ENCODE measurements at regions not wholly inside any gene's neighbourhood (a gene's known extent, or its start where the extent isn't known, plus 50 kb on each side); places are given as distances from the start of the nearest gene placed in this dataset.
"Not testable (repeated sequence)": the region's sequence is repeated elsewhere in the genome, so short reads cannot be mapped to it uniquely, and the experiment has no call there.

DNA sequence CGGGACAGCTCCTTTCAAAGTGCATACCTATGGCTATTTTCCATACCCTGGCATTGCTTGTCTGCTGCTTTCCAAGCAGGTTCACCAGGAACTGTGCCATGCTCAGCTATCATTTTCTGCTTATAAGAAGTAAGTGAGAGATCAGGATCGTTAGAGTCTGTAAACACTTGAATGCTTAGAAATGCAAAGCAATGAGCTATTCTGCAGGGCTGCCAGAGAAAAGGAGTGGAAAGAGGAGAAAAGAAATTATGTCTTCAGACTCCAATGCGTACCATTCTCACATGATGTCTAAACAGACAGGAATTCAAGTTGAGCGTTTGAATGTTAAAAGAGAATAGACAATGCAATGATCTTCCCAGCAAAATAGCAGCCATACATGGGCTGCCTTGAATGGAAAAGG lies 245.5 kb upstream of the SLC7A11 start:
- H3K27ac ChIP-seq: no peak overlapping the region
- DNase-seq (ENCODE audit: low read depth, low spot score): no peak

DNA sequence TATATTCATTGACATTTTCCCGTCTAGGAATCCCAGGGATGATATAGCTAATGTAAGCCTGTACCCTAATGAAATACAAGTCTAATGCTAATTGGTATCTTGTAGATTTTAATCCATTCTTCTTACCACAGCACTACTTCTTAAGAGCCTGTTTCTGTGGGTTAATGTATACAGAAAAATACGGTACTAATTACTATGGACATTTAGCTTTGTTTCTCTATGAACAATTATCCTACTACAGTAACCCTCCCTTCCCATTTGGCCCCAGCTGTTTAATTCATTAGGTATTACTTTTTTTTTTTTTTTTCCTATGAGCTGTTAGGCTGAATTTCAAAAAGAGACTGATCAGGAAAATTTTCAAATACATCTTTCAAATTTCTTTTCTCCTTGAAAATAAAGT lies 245.1 kb upstream of the SLC7A11 start:
- no peak for DNase-seq (ENCODE audit: low read depth, low spot score)
- no peak overlapping the region for H3K27ac ChIP-seq

DNA sequence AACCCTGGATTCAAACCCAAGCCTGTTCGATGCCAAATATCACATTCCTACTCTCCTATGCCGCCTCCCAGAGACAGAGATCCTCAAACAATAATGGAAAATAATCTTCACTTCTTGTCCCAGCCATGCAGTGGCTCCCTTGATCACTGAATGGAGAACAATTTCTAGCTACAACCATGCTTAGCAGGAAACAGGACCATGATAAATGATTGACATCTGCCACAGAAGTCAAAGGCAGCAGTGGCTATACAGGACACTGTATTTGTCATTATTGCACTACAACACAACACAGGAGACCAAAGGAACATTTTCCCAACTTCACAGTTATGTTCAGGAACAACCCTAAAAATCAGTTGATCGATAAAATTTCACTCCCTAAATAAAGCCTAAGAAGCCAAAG lies 243.3 kb upstream of the SLC7A11 start:
- no peak overlapping the region for H3K27ac ChIP-seq
- no peak for DNase-seq (ENCODE audit: low read depth, low spot score)

DNA sequence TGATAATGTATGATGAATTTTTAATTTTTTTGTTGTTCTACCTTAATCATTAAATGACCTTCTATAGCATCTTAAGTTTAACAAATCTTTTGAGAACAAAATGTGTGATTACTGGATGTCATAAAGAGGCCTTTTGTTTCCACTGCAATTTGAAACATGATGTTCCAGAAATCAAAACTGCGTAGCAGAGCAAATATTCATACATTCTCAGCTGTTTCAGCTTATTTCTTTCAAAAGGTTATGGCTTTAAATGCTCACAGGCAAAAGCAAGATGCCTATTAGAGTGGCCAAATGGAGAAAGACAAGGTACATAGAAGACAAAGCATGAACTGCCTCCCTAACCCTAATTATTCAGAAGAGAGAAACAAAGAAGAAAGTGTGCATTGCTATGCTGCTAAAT lies 233.0 kb upstream of the SLC7A11 start:
- no peak for DNase-seq (ENCODE audit: low read depth, low spot score)
- no peak overlapping the region for H3K27ac ChIP-seq

DNA sequence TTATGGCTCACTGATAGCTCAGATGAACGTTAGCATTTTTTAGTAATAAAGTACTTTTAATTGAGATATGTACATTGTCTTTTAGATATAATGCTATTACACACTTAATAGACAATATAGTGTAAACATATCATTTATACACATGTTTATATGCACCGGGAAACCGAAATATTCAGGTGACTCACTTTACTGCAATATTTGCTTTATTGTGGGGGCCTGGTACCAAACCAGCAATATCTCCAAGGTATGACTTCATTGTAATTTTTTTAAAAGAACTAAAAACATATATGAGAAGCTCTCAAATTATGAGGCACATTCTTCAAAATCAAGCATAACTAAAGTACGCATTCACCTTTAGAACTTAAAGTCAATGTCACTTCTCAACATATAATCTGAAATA lies 231.2 kb upstream of the SLC7A11 start:
- no peak overlapping the region for H3K27ac ChIP-seq
- no peak for DNase-seq (ENCODE audit: low read depth, low spot score)

DNA sequence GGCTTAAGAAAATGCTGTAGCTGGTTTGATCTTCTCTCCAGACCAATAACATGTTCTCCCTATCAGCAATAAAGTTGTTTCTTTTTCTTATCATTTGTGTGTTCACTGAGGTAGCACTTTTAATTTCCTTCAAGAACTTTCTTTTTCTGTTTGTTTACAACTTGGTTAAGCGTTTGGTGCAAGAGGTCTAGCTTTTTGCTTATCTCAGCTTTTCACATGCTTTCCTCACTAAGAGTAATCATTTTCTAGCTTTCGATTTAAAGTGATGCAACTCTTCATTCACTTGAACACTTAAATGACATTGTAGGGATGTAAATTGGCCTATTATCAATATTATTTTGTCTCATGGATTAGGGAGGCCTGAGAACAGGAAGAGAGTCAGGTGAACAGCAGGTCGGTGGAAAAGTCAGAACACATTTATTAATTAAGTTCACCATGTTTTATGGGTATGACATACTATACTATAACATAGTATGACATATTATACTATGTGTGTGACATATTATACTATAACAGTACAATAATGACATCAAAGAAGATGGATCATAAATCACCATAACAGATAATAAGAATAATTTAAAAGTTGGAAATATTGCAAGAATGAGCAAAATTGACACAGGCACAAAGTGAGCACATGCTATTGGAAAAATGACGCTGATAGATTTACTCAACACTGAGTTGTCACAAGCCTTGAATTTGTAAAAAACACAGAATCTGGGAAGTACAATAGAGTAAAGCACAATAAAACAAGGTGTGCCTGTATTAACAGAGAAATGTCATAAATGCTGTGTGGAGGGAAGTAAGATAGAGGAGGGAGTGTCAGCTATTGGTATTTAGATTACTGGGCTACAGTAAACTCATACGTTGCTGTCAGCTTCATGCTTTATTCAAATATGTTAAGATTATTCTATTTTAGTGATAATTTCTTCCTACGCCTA lies 218.6 kb upstream of the SLC7A11 start:
- no peak overlapping the region for H3K27ac ChIP-seq

DNA sequence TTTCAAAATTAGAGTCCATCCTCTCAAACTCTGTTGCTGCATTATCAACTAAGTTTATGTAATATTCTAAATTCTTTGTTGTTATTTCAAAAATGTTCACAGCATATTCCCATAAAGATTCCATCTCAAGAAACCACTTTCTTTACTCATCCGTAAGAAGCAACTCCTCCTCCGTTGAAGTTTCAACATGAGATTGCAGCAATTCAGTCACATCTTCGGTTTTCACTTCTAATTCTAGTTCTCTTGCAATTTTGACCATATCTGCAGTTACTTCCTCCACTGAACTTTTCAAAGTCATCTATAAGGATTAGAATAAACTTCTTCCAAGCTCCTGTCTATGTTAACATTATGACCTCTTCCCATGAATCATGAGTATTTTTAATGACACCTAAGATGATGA lies 216.6 kb upstream of the SLC7A11 start:
- DNase-seq (ENCODE audit: low read depth, low spot score): no peak
- H3K27ac ChIP-seq: no peak overlapping the region

More for the DNA sequence above, 218.6 kb upstream of the SLC7A11 start:
- DNase-seq (ENCODE audit: low read depth, low spot score): no peak

DNA sequence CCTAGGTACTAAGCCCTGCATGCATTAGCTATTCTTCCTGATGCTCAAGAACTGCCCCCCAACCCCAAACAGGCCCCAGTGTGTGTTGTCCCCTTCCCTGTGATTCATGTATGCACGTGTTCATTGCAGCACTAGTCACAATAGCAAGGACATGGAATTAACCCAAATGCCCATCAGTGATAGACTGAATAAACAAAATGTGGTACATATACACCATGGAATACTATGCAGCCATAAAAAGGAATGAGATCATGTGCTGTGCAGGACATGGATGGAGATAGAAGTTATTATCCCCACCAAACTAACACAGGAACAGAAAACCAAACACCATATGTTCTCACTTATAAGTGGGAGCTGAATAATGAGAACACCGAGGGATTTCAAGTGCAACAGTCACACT lies 214.2 kb upstream of the SLC7A11 start:
- not testable (repeated sequence) for H3K27ac ChIP-seq; DNase-seq (ENCODE audit: low read depth, low spot score)

DNA sequence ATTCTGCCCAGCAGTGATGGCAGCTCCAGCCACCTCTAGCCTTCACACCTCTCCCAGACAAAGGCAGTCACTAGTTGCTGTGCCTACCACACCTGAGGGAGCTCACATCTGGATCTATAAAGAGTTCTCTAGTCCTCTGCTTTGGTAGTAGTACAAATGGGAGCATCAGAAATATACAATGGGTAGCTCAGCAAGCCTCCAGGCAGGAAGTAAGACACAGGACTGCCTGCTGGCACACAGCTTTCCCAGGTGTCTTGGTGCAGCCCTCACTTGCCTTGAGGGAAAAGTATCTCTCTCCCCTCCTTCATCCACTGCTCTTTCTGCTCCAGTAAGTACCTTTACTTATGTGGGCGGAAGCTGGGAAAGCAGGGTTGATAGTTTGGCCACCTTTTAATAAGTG lies 212.9 kb upstream of the SLC7A11 start:
- H3K27ac ChIP-seq: no peak overlapping the region
- no peak for DNase-seq (ENCODE audit: low read depth, low spot score)

DNA sequence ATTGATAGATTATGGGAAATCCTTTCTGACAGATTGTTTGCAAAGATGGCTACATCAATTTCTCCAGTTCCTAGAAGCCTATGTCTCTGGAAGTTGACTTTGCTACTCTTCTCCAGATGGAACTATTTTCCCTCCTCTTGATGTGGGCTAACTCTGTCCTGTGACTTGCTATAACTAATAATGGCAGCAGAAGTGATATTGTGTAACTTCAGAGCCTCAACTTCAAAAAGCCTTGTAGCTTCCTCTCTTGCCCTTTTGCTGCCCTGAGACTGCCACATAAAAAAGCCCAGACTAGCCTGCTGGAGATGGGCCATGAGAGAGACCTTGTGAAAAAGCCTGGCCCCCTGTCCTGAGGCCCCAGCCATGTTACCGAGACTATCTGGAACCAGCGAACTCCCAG lies 210.7 kb upstream of the SLC7A11 start:
- DNase-seq (ENCODE audit: low read depth, low spot score): no peak

DNA sequence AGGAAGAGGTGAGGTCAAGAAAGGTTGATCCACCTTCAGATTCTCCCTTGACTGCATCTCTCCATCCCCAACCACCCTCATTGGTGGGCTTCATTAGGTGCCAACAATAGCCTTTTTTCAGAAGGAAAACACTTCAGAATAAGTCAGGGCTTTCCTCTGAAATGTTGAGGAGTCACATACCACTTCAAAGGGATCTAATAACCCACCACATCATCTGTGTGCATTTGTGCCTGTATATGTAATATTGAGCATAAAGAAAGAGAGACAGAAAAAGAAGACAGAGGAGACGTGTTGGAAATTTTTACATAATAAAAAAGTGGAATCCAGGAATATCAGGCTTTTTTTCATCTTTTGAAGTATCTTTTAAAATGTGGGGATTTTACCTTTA lies 209.1 kb upstream of the SLC7A11 start:
- DNase-seq (ENCODE audit: low read depth, low spot score): no peak
- no peak overlapping the region for H3K27ac ChIP-seq

More for the DNA sequence above, 210.7 kb upstream of the SLC7A11 start:
- no peak overlapping the region for H3K27ac ChIP-seq

DNA sequence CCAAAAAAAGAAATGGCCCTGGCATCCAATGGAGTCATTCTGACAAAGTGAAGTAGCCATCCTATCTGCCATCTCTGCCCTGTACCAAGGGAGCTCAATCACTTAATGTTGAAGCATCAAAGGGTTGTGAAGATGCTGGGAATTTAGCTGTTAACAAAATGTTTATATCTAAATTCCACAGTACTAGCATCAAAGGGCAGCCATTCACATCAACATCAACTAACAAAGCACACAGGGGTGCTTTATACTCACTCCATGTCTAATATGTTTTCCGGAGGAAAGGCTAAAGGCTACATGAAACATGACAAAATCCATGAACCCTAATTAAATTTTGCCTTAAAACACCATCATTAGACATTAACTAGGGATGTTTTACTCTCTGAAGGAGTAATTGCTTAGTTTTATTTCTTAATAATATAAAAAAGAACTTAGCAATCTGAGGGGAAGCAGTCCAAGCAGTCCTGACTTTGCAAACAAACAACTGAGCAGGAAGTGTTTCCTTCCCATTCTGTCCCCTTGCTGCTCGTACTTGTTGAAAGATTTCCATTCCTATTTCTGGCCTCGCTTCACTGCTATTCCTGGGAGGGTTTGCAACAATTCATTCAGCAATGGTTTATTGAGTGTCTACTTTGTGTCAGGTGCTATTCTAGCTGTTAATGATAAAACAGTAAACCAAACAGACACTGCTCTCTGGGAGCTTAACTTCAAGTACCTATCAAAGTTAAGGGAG lies 208.6 kb upstream of the SLC7A11 start:
- no peak overlapping the region for H3K27ac ChIP-seq
- no peak for DNase-seq (ENCODE audit: low read depth, low spot score)

DNA sequence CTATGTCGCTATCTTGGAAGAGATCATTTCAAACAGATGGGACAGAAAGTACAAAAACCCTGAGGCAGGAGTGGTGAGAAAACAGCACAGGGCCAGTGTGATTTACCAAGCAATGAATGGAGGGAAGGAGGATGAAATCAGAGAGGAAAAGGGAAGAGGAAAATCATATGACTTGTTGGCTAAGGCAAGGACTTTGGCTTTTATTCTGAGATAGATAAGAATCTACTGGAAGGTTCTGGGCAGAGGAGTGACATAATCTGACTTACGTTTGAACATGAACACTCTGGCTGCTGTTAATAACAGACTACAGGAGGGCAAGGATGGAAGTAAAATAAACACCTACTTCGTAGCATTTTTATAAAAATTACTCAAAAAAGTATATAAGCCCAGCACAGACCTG lies 207.8 kb upstream of the SLC7A11 start:
- no peak for DNase-seq (ENCODE audit: low read depth, low spot score)
- H3K27ac ChIP-seq: no peak overlapping the region

DNA sequence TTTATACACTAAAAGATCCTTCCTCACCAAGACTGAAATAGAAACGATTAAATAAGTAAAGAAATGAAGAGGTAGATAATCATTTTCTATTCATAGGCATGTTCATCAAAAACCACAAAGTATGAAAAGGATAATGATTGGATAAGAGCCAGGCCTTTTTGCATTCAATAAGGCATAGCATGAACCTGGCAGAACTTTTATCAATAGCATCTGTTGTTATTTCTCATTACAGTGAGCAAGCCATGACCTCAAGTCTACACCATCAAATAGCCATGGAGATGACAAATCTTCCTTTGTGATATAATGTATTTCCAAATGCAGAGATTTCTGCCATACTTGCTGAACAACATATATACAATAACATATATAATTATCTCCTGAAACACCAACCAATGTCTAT lies 206.0 kb upstream of the SLC7A11 start:
- no peak for DNase-seq (ENCODE audit: low read depth, low spot score)
- no peak overlapping the region for H3K27ac ChIP-seq

DNA sequence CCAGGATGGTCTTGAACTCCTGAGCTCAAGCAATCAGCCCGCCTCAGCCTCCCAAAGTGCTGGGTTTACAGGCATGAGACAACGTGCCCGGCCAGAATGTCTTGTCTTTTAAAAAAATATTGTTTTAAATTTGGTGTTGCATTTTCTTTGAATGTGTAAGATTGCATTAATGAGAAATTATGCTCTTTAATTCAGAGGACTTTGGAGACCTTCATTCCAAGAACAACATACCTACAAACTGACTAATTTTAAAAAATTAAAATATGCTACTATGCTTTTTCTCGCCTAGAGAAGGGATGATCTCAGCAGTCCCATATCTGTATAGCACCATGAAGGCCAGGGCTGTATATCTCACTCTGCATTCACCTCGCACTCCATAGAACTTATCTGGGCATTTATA lies 204.3 kb upstream of the SLC7A11 start:
- H3K27ac ChIP-seq: no peak overlapping the region
- DNase-seq (ENCODE audit: low read depth, low spot score): no peak

DNA sequence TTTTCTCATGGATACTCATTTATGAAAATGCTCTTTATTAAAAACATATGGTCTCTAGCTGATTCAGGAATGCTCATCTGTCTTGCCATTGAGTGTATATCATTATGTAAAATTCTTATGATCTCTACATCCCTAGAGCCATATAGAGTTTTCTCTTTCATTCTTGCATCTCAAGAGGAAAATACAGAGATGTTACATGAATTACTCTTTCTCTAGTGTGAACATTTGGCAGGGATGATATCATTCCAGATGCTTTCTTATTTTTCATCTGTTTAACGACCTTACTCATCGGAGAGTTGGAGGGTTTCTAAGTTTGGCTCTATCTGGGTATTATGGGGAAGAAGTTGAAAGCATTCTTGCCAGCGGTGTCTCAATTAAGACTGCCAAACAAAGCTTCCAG lies 202.9 kb upstream of the SLC7A11 start:
- no peak for DNase-seq (ENCODE audit: low read depth, low spot score)
- no peak overlapping the region for H3K27ac ChIP-seq

DNA sequence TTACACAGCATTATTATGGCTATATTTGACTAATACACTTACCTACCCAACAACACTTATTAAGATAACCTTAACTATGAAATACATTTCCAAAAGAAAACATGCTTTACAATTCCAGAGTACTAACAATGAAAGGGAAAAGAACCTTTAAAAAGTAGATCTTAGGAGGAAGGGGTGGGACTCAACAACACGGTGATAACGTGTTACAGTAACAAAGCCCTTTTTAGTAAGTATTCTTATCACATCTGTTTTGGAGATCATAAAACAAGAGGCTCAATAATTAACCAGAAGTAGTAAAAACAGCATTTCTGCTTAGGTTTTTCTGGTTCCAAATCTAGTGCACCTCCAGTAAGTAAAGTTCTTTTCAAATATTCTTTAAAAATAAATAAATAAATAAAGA lies 202.1 kb upstream of the SLC7A11 start:
- no peak overlapping the region for H3K27ac ChIP-seq
- DNase-seq (ENCODE audit: low read depth, low spot score): no peak

DNA sequence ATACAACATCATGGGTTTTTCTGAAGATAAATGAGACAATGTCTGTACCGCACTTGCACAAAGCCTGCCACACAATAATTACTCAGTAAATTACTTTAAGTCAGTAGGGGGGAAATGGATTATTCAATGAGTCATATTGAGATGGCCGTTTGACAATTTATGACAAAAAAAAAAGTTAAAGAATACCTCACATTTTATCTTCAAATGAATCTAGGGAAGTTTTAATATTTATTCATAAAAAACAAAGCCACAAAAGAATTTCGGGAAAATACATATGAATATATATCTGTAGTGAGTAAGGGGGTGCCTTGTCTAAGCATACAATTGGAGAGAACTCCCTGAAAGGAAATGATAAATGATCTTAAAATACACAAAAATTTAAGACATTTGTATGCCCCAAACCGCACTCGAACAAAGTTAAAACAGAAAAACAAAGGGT lies 197.0 kb upstream of the SLC7A11 start:
- DNase-seq (ENCODE audit: low read depth, low spot score): no peak
- H3K27ac ChIP-seq: no peak overlapping the region

DNA sequence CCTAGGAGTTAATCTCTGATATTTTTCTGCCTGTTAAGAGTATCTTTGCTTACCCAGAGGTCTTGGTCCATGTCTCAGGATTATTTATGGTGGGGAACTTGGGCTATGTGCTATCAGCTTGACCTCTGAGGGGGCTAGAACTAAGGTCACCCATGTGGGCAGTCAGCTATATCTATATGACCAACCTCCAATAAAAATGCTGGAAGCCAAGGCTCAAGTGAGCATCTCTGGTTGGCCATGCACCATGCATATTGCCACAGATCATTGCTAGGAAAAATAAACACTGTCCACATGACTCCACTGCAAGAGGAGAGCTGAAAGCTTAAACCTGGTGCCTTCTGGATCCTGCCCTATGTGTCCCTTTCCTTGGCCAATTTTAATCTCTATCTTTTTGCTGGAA lies 196.5 kb upstream of the SLC7A11 start:
- no peak overlapping the region for H3K27ac ChIP-seq
- DNase-seq (ENCODE audit: low read depth, low spot score): no peak

DNA sequence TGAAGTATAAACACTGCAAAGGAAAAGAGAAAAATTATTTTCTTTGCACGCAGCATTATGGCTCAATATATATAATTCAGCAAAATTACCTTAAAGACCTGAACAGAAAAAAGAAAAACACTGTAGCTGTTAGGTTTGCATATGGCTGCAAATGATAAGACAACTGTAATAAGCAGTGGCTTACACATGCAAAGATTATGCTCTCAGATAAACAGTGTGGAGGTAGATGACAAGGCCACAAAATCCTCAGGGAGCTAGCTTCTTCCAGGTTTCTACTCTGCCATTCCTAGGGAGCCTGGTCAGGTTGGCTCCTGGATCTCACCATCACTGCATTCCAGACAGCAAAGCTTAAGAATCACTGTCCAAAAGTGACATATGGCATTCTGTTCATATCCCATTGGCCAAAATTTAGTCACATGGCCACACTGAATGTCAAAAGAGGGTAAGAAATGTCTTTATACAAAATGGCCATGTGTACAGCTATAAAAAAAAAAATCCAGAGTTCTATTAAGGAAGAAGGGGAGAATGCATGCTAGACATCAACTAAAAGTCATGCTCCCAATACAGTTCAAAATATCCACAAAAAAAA lies 195.2 kb upstream of the SLC7A11 start:
- DNase-seq (ENCODE audit: low read depth, low spot score): no peak

DNA sequence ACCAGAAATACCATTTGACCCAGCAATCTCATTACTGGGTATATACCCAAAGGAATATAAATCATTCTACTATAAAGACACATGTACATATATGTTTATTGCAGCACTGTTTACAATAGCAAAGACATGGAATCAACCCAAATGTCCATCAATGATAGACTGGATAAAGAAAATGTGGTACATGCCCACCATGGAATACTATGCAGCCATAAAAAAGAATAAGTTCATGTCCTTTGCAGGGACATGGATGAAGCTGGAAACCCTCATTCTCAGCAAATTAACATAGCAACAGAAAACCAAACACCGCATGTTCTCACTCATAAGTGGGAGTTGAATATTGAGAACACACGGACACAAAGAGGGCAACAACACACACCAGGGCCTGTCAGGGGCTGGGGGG lies 193.6 kb upstream of the SLC7A11 start:
- not testable (repeated sequence) for DNase-seq (ENCODE audit: low read depth, low spot score); H3K27ac ChIP-seq

More for the DNA sequence above, 195.2 kb upstream of the SLC7A11 start:
- no peak overlapping the region for H3K27ac ChIP-seq
